ENCODE measurements at regions not wholly inside any gene's neighbourhood (a gene's known extent, or its start where the extent isn't known, plus 50 kb on each side); places are given as distances from the start of the nearest gene placed in this dataset.

- no peak for TF ChIP-seq GTF2I (CRISPR knock-in tag; conservative IDR thresholded peaks at IDR 0.05)
- TF ChIP-seq FOXP1 (CRISPR knock-in tag; IDR thresholded peaks at IDR 0.05; ENCODE audit: borderline replicate concordance), result no peak
- no peak for TF ChIP-seq ETV6 (CRISPR knock-in tag; IDR thresholded peaks at IDR 0.05)
Measured at GRCh38 chr1:244297616-244298015, 154.1 kb downstream of the ADSS2 start.
